ENCODE measurements at regions not wholly inside any gene's neighbourhood (a gene's known extent, or its start where the extent isn't known, plus 50 kb on each side); places are given as distances from the start of the nearest gene placed in this dataset.
"Not testable (repeated sequence)": the region's sequence is repeated elsewhere in the genome, so short reads cannot be mapped to it uniquely, and the experiment has no call there.

- TF ChIP-seq EZH2 (IDR thresholded peaks at IDR 0.05; ENCODE audit: low read length): no peak
- no peak for TF ChIP-seq CTCF (optimal IDR thresholded peaks at IDR 0.05 in 1 of 3, IDR thresholded peaks at IDR 0.05 in 1 of 3, conservative IDR thresholded peaks at IDR 0.05 in 1 of 3; ENCODE audit: extremely low read depth in 1 of 3, insufficient read depth in 2 of 3, low read length in 3 of 3)
- Histone ChIP-seq H3K79me2 (ENCODE audit: control insufficient read depth, insufficient read depth, low read length) (no peaks in the 10 kb centered on the region), H3K9me3 (ENCODE audit: control insufficient read depth, low read depth, low read length) (no peaks in the 10 kb centered on the region), H3K27ac (ENCODE audit: control insufficient read depth, insufficient read depth, low read length) (no peak overlapping the region), H3K9ac (ENCODE audit: control insufficient read depth, extremely low read depth, insufficient read depth, low read length) (no peak overlapping the region), H3K36me3 (ENCODE audit: control insufficient read depth in 2 of 2, extremely low read depth in 1 of 2, insufficient read depth in 2 of 2, low read length in 2 of 2) (no peaks in the 10 kb centered on the region), H3K4me3 (ENCODE audit: control insufficient read depth in 2 of 3, extremely low read depth in 1 of 3, insufficient read depth in 2 of 3, low read depth in 1 of 3, low read length in 3 of 3) (no peak overlapping the region), H3K4me1 (ENCODE audit: control insufficient read depth, extremely low read depth, insufficient read depth, low read length) (no peaks in the 10 kb centered on the region), H4K20me1 (ENCODE audit: control insufficient read depth, extremely low read depth, insufficient read depth, low read length) (no peaks in the 10 kb centered on the region), H3K4me2 (ENCODE audit: control insufficient read depth, extremely low read depth, insufficient read depth, low read depth, low read length) (no peak overlapping the region), H2AFZ (ENCODE audit: control insufficient read depth, low read length) (no peak overlapping the region), H3K9me1 (ENCODE audit: control insufficient read depth, extremely low read depth, insufficient read depth, low read length) (no peaks in the 10 kb centered on the region), H3K27me3 (ENCODE audit: control insufficient read depth, extremely low read depth, insufficient read depth, low read length) (no peaks in the 10 kb centered on the region)
- dilution Hi-C loops (cut with MboI; ENCODE audit: extremely low pct_ligation_motif_present, low sequenced_read_pairs): no loop called here
- FAIRE-seq: no peak
- DNase-seq (ENCODE audit: low read depth, low spot score): no peak
These were observed 194.2 kb upstream of the DNAJC19 start for GRCh38 chr3:181183764-181184163.

GRCh38 chr3:181183057-181183456, 193.5 kb upstream of the DNAJC19 start:
- H3K4me1 ChIP-seq (ENCODE audit: control insufficient read depth, extremely low read depth, insufficient read depth, low read length); dilution Hi-C loops (cut with MboI; ENCODE audit: extremely low pct_ligation_motif_present, low sequenced_read_pairs); H3K4me3 ChIP-seq (ENCODE audit: control insufficient read depth in 2 of 3, extremely low read depth in 1 of 3, insufficient read depth in 2 of 3, low read depth in 1 of 3, low read length in 3 of 3); H3K27me3 ChIP-seq (ENCODE audit: control insufficient read depth, extremely low read depth, insufficient read depth, low read length); H3K9me1 ChIP-seq (ENCODE audit: control insufficient read depth, extremely low read depth, insufficient read depth, low read length); H3K79me2 ChIP-seq (ENCODE audit: control insufficient read depth, insufficient read depth, low read length); DNase-seq (ENCODE audit: low read depth, low spot score); H2AFZ ChIP-seq (ENCODE audit: control insufficient read depth, low read length); H3K36me3 ChIP-seq (ENCODE audit: control insufficient read depth in 2 of 2, extremely low read depth in 1 of 2, insufficient read depth in 2 of 2, low read length in 2 of 2); H3K9me3 ChIP-seq (ENCODE audit: control insufficient read depth, low read depth, low read length); H3K27ac ChIP-seq (ENCODE audit: control insufficient read depth, insufficient read depth, low read length); H4K20me1 ChIP-seq (ENCODE audit: control insufficient read depth, extremely low read depth, insufficient read depth, low read length); H3K4me2 ChIP-seq (ENCODE audit: control insufficient read depth, extremely low read depth, insufficient read depth, low read depth, low read length); FAIRE-seq; H3K9ac ChIP-seq (ENCODE audit: control insufficient read depth, extremely low read depth, insufficient read depth, low read length): not testable (repeated sequence)

GRCh38 chr3:181178991-181179390, 189.5 kb upstream of the DNAJC19 start:
- Histone ChIP-seq H3K36me3 (ENCODE audit: control insufficient read depth in 2 of 2, extremely low read depth in 1 of 2, insufficient read depth in 2 of 2, low read length in 2 of 2) (no peaks in the 10 kb centered on the region), H3K9ac (ENCODE audit: control insufficient read depth, extremely low read depth, insufficient read depth, low read length) (no peak overlapping the region), H3K27ac (ENCODE audit: control insufficient read depth, insufficient read depth, low read length) (no peak overlapping the region), H3K4me3 (ENCODE audit: control insufficient read depth in 2 of 3, extremely low read depth in 1 of 3, insufficient read depth in 2 of 3, low read depth in 1 of 3, low read length in 3 of 3) (no peak overlapping the region), H3K27me3 (ENCODE audit: control insufficient read depth, extremely low read depth, insufficient read depth, low read length) (no peaks in the 10 kb centered on the region), H3K4me1 (ENCODE audit: control insufficient read depth, extremely low read depth, insufficient read depth, low read length) (no peaks in the 10 kb centered on the region), H3K9me1 (ENCODE audit: control insufficient read depth, extremely low read depth, insufficient read depth, low read length) (no peaks in the 10 kb centered on the region), H3K79me2 (ENCODE audit: control insufficient read depth, insufficient read depth, low read length) (no peaks in the 10 kb centered on the region), H2AFZ (ENCODE audit: control insufficient read depth, low read length) (no peak overlapping the region), H3K9me3 (ENCODE audit: control insufficient read depth, low read depth, low read length) (no peaks in the 10 kb centered on the region), H3K4me2 (ENCODE audit: control insufficient read depth, extremely low read depth, insufficient read depth, low read depth, low read length) (no peak overlapping the region), H4K20me1 (ENCODE audit: control insufficient read depth, extremely low read depth, insufficient read depth, low read length) (no peaks in the 10 kb centered on the region)
- DNase-seq (ENCODE audit: low read depth, low spot score): no peak
- dilution Hi-C loops (cut with MboI; ENCODE audit: extremely low pct_ligation_motif_present, low sequenced_read_pairs): no loop called here
- no peak for FAIRE-seq
- TF ChIP-seq EZH2 (IDR thresholded peaks at IDR 0.05; ENCODE audit: low read length) (no peak), CTCF (optimal IDR thresholded peaks at IDR 0.05 in 1 of 3, IDR thresholded peaks at IDR 0.05 in 1 of 3, conservative IDR thresholded peaks at IDR 0.05 in 1 of 3; ENCODE audit: extremely low read depth in 1 of 3, insufficient read depth in 2 of 3, low read length in 3 of 3) (no peak)
